ENCODE measurements at regions not wholly inside any gene's neighbourhood (a gene's known extent, or its start where the extent isn't known, plus 50 kb on each side); places are given as distances from the start of the nearest gene placed in this dataset.

DNA sequence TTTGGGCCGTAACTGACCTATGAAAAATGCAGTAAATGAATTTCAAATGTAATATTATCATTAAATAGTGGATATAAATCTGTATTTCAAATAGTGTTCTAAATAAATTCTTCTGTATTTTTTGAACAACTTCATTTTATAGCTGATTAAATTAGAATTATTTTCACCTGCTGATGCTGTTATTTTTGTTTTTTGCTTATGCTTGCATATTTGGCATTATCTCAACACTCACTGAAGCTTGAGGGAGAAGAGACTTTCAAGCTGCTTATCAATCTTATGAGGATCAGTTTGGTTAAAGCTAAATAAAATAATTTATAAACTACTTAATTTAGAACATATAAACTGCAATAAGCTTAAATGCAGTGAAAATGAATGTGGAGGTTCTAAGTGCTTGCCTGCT, 251.3 kb upstream of the PCDH9 start:
- TF ChIP-seq, protein P1, sequence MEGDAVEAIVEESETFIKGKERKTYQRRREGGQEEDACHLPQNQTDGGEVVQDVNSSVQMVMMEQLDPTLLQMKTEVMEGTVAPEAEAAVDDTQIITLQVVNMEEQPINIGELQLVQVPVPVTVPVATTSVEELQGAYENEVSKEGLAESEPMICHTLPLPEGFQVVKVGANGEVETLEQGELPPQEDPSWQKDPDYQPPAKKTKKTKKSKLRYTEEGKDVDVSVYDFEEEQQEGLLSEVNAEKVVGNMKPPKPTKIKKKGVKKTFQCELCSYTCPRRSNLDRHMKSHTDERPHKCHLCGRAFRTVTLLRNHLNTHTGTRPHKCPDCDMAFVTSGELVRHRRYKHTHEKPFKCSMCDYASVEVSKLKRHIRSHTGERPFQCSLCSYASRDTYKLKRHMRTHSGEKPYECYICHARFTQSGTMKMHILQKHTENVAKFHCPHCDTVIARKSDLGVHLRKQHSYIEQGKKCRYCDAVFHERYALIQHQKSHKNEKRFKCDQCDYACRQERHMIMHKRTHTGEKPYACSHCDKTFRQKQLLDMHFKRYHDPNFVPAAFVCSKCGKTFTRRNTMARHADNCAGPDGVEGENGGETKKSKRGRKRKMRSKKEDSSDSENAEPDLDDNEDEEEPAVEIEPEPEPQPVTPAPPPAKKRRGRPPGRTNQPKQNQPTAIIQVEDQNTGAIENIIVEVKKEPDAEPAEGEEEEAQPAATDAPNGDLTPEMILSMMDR (IDR thresholded peaks at IDR 0.05): no peak
- TF ChIP-seq POLR2A (IDR thresholded peaks at IDR 0.05): no peak
